ENCODE measurements at regions not wholly inside any gene's neighbourhood (a gene's known extent, or its start where the extent isn't known, plus 50 kb on each side); places are given as distances from the start of the nearest gene placed in this dataset.
"Not testable (repeated sequence)": the region's sequence is repeated elsewhere in the genome, so short reads cannot be mapped to it uniquely, and the experiment has no call there.

DNA sequence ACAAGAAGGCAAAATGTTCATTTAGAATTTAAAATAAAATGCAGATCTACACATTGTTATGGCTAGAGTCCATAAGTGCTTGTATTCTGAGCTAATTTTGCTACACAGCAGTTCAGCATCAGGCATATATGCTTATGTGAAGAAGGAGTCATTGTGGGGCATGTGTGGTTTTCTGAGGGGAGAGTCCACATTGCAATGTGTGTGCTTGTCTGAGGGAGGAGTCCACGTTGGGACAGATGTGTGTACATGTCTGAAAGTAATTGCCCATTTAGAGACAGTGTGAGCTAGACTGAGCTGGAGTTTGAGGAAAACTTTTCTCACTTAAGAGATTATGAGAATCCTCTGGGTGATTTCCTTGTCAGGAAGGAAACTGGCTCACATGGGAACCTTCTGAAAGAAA, 767.9 kb downstream of the TMEM121 start:
- no peak for DNase-seq (ENCODE audit: low read depth in 1 of 2, low spot score in 1 of 2)
- no peaks in the 10 kb centered on the region for H3K27me3 ChIP-seq (ENCODE audit: insufficient read depth, poor library complexity, severe bottlenecking)
- TF ChIP-seq, protein P1, sequence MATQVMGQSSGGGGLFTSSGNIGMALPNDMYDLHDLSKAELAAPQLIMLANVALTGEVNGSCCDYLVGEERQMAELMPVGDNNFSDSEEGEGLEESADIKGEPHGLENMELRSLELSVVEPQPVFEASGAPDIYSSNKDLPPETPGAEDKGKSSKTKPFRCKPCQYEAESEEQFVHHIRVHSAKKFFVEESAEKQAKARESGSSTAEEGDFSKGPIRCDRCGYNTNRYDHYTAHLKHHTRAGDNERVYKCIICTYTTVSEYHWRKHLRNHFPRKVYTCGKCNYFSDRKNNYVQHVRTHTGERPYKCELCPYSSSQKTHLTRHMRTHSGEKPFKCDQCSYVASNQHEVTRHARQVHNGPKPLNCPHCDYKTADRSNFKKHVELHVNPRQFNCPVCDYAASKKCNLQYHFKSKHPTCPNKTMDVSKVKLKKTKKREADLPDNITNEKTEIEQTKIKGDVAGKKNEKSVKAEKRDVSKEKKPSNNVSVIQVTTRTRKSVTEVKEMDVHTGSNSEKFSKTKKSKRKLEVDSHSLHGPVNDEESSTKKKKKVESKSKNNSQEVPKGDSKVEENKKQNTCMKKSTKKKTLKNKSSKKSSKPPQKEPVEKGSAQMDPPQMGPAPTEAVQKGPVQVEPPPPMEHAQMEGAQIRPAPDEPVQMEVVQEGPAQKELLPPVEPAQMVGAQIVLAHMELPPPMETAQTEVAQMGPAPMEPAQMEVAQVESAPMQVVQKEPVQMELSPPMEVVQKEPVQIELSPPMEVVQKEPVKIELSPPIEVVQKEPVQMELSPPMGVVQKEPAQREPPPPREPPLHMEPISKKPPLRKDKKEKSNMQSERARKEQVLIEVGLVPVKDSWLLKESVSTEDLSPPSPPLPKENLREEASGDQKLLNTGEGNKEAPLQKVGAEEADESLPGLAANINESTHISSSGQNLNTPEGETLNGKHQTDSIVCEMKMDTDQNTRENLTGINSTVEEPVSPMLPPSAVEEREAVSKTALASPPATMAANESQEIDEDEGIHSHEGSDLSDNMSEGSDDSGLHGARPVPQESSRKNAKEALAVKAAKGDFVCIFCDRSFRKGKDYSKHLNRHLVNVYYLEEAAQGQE (IDR thresholded peaks at IDR 0.05; ENCODE audit: insufficient replicate concordance, low read depth), result no peak
- TF ChIP-seq, protein P2, sequence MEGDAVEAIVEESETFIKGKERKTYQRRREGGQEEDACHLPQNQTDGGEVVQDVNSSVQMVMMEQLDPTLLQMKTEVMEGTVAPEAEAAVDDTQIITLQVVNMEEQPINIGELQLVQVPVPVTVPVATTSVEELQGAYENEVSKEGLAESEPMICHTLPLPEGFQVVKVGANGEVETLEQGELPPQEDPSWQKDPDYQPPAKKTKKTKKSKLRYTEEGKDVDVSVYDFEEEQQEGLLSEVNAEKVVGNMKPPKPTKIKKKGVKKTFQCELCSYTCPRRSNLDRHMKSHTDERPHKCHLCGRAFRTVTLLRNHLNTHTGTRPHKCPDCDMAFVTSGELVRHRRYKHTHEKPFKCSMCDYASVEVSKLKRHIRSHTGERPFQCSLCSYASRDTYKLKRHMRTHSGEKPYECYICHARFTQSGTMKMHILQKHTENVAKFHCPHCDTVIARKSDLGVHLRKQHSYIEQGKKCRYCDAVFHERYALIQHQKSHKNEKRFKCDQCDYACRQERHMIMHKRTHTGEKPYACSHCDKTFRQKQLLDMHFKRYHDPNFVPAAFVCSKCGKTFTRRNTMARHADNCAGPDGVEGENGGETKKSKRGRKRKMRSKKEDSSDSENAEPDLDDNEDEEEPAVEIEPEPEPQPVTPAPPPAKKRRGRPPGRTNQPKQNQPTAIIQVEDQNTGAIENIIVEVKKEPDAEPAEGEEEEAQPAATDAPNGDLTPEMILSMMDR (IDR thresholded peaks at IDR 0.05; ENCODE audit: insufficient read depth, low read length), result no peak

DNA sequence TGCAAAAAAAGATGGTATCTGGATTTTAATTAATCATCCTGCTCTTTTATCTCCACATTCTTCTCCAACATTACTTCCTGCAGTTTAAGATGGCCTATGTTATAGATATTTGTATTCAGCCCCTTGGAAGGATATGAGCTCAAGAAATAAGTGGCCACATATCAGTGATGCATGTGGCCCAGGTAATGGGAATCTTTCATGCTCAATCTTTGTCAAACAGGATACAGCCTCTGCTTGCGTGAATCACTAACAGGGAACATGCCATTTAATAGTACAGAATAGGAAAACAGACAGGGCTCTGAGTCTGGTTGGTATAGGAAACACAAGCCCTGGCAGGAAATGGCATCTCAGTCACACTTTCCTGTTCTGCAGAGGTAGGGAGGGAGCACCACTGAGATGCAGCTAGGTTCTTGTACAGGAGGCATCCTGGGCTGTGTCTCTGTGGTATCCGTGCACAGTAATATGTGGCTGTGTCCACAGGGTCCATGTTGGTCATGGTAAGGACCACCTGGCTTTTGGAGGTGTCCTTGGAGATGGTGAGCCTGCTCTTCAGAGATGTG, 774.6 kb downstream of the TMEM121 start:
- H3K27ac ChIP-seq (replicated peaks); H3K27me3 ChIP-seq (ENCODE audit: insufficient read depth, poor library complexity, severe bottlenecking); H3K4me3 ChIP-seq (replicated peaks; ENCODE audit: insufficient read depth, low read length); DNase-seq (ENCODE audit: low read depth in 1 of 2, low spot score in 1 of 2): not testable (repeated sequence)

More for the DNA sequence above, 767.9 kb downstream of the TMEM121 start:
- Histone ChIP-seq H3K4me3 (replicated peaks; ENCODE audit: insufficient read depth, low read length) (no peak overlapping the region), H3K27ac (replicated peaks) (no peak overlapping the region)

DNA sequence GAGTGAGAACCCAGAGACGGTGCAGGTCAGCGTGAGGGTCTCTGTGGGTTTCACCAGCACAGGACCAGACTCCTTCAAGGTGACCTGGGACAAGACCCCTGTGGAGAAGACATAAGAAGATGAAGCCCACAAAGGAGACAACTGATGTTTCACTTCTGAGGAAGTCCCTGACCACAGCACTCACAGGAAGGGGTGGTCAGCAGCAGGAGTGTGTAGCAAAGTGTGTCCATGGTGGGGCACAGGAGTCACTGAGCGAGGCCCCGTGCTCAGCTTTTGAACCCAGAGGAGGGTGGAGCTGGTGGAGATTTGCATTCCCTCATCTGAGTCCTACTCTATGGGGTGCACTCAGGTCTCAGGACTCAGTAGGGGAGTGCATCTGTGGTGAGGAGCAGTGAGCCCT, 775.2 kb downstream of the TMEM121 start:
- H3K4me3 ChIP-seq (replicated peaks; ENCODE audit: insufficient read depth, low read length); DNase-seq (ENCODE audit: low read depth in 1 of 2, low spot score in 1 of 2); H3K27me3 ChIP-seq (ENCODE audit: insufficient read depth, poor library complexity, severe bottlenecking); H3K27ac ChIP-seq (replicated peaks): not testable (repeated sequence)

DNA sequence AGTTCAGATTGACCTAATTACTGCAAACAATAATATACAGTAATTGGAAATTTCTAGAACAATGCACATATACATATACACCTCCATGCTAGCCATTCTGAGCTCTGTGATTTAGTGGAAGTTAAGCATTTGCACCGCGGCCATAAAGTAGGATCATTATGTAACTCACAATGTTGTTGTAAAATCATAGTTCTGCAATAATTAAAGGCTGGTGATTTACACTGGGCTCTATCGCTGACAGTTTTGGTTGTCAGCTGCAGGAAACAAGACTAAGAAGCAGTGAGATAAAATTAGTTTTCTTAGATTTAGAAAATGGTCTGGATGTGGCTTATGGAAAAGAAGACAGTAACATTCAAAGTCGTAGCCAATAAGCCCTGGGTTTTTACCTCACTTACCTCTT, 776.3 kb downstream of the TMEM121 start:
- Histone ChIP-seq H3K4me3 (replicated peaks; ENCODE audit: insufficient read depth, low read length) (no peak overlapping the region), H3K27ac (replicated peaks) (no peak overlapping the region), H3K27me3 (ENCODE audit: insufficient read depth, poor library complexity, severe bottlenecking) (peaks cover 4% of the 10 kb centered on the region)
- no peak for DNase-seq (ENCODE audit: low read depth in 1 of 2, low spot score in 1 of 2)
- TF ChIP-seq, protein P2 (IDR thresholded peaks at IDR 0.05; ENCODE audit: insufficient read depth, low read length), result no peak
- no peak for TF ChIP-seq POLR2AphosphoS5 (IDR thresholded peaks at IDR 0.05; ENCODE audit: low read depth)
- TF ChIP-seq, protein P1 (IDR thresholded peaks at IDR 0.05; ENCODE audit: insufficient replicate concordance, low read depth), result no peak
- no peak for TF ChIP-seq GABPA (IDR thresholded peaks at IDR 0.05; ENCODE audit: low read depth)

DNA sequence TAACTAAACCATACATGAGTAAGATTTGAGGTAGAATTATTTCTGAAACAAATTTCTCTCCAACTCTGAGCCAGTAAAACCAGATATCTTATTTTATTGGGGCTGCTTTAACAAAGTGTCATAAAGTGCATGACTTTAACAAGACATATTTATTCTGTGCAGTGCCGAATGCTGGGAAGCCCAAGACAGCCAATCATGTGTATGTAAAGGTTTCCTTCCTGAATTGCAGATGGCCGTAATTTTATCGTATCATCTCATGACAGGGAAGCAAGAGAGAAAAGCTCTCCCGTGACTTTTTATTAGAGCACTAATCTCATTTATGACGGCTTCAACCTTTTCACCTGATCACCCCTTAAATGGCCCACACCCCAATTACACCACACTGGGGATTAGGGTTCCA, 777.9 kb downstream of the TMEM121 start:
- Histone ChIP-seq H3K27ac (replicated peaks) (no peak overlapping the region), H3K27me3 (ENCODE audit: insufficient read depth, poor library complexity, severe bottlenecking) (peaks cover 4% of the 10 kb centered on the region), H3K4me3 (replicated peaks; ENCODE audit: insufficient read depth, low read length) (no peak overlapping the region)
- DNase-seq (ENCODE audit: low read depth in 1 of 2, low spot score in 1 of 2), result no peak
- TF ChIP-seq POLR2AphosphoS5 (IDR thresholded peaks at IDR 0.05; ENCODE audit: low read depth), result no peak
